HEK293 (cell line): ENCODE measurements at regions not wholly inside any gene's neighbourhood (a gene's known extent, or its start where the extent isn't known, plus 50 kb on each side); places are given as distances from the start of the nearest gene placed in this dataset.

ENCODE experiments used
- CTCF ChIA-PET: fragments of 350-600 bp; formaldehyde crosslinking; extraction: SDS; loops from one replicate; lab custom pipeline; 2021; ENCODE audit warnings: antibody characterized with exemption; lab: Yijun Ruan, JAX
- POLR2A ChIA-PET: fragments of 300-600 bp; formaldehyde crosslinking; extraction: SDS; loops from one replicate; lab custom pipeline; 2020; ENCODE audit warnings: antibody characterized with exemption, inconsistent platforms; lab: Yijun Ruan, JAX
- H3K27ac ChIP-seq: fragments of 200-500 bp; sonication (Bioruptor generic); 2 replicates; pipeline ENCODE4 v1.5.1; 2014; ENCODE audit warnings: low read depth, low read length, control low read depth, inconsistent platforms; ENCODE audit errors: extremely low read depth
- H3K36me3 ChIP-seq, 2 experiments: fragments of 200-500 bp in 1 of 2; sonication (Bioruptor generic) in 1 of 2; 1 replicate in 1 of 2; 2 replicates in 1 of 2; pipeline ENCODE4 v1.5.1; 2014 to 2017; ENCODE audit warnings: inconsistent platforms in 2 of 2, low read length in 2 of 2; ENCODE audit not compliant: control insufficient read depth in 2 of 2, insufficient read depth in 1 of 2
- H3K4me1 ChIP-seq: fragments of 200-500 bp; sonication (Bioruptor generic); 2 replicates; pipeline ENCODE4 v1.5.1; 2014; ENCODE audit warnings: mild to moderate bottlenecking, low read length, inconsistent platforms; ENCODE audit not compliant: control insufficient read depth, insufficient read depth
- H3K4me3 ChIP-seq: 2 replicates; pipeline ENCODE4 v1.5.1; 2011; ENCODE audit warnings: low read depth, mild to moderate bottlenecking, control low read depth, low read length, moderate library complexity
- H3K9me3 ChIP-seq: fragments of 200-500 bp; sonication (Bioruptor generic); 2 replicates; pipeline ENCODE4 v1.5.1; 2014; ENCODE audit warnings: low read depth, low read length, inconsistent platforms; ENCODE audit not compliant: control insufficient read depth, insufficient read depth
- GLIS1 ChIP-seq: fragments of 450-650 bp; formaldehyde crosslinking; IDR thresholded peaks from 2 replicates; pipeline ENCODE4 v1.5.1; 2016; ENCODE audit warnings: missing biosample characterization, missing genetic modification characterization
- PRDM6 ChIP-seq: fragments of 450-650 bp; formaldehyde crosslinking; IDR thresholded peaks from 2 replicates; pipeline ENCODE4 v1.5.1; 2017; ENCODE audit warnings: missing biosample characterization, missing genetic modification characterization
- SP3 ChIP-seq: fragments of 450-650 bp; formaldehyde crosslinking; IDR thresholded peaks from 2 replicates; pipeline ENCODE4 v1.5.1; 2016; ENCODE audit warnings: missing biosample characterization, missing genetic modification characterization
- YY2 ChIP-seq: fragments of 450-650 bp; formaldehyde crosslinking; IDR thresholded peaks from 2 replicates; pipeline ENCODE4 v1.5.1; 2016; ENCODE audit warnings: missing biosample characterization, missing genetic modification characterization
- ZBTB49 ChIP-seq: fragments of 450-650 bp; formaldehyde crosslinking; IDR thresholded peaks from 2 replicates; pipeline ENCODE4 v1.5.1; 2016; ENCODE audit warnings: missing biosample characterization, missing genetic modification characterization, low read depth
- ZEB2 ChIP-seq: fragments of 450-650 bp; formaldehyde crosslinking; IDR thresholded peaks from 2 replicates; pipeline ENCODE4 v1.5.1; 2016; ENCODE audit warnings: missing biosample characterization, missing genetic modification characterization
- ZNF112 ChIP-seq: fragments of 450-650 bp; formaldehyde crosslinking; IDR thresholded peaks from 2 replicates; pipeline ENCODE4 v1.5.0; 2017; ENCODE audit warnings: missing biosample characterization, missing genetic modification characterization
- ZNF274 ChIP-seq, 2 experiments: fragments of 200-500 bp in 1 of 2; fragments of 450-650 bp in 1 of 2; sonication (Bioruptor generic) in 1 of 2; formaldehyde crosslinking in 1 of 2; IDR thresholded peaks; 2 replicates each; pipeline versions ENCODE4 v1.5.1 to v1.6.1; 2014 to 2016; ENCODE audit warnings: borderline replicate concordance in 1 of 2, inconsistent platforms in 1 of 2, low read length in 1 of 2, missing biosample characterization in 1 of 2, missing genetic modification characterization in 1 of 2
- ZNF366 ChIP-seq: fragments of 450-650 bp; formaldehyde crosslinking; conservative IDR thresholded peaks from 2 replicates; pipeline ENCODE4 v1.5.1; 2016; ENCODE audit warnings: missing biosample characterization, missing genetic modification characterization
- ZNF433 ChIP-seq: fragments of 450-650 bp; formaldehyde crosslinking; IDR thresholded peaks from 2 replicates; pipeline ENCODE4 v1.5.1; 2016; ENCODE audit warnings: missing biosample characterization, missing genetic modification characterization, low read depth
- ZNF548 ChIP-seq: fragments of 450-650 bp; formaldehyde crosslinking; IDR thresholded peaks from 2 replicates; pipeline ENCODE4 v1.5.1; 2016; ENCODE audit warnings: missing biosample characterization, missing genetic modification characterization
- ZNF585B ChIP-seq: fragments of 450-650 bp; formaldehyde crosslinking; IDR thresholded peaks from 2 replicates; pipeline ENCODE4 v1.5.1; 2016; ENCODE audit warnings: missing biosample characterization, missing genetic modification characterization
- ZNF596 ChIP-seq: fragments of 450-650 bp; IDR thresholded peaks from 2 replicates; pipeline ENCODE4 v1.5.0; 2018; ENCODE audit warnings: missing biosample characterization, mild to moderate bottlenecking, missing genetic modification characterization, moderate library complexity
- ZNF600 ChIP-seq: fragments of 450-650 bp; formaldehyde crosslinking; IDR thresholded peaks from 2 replicates; pipeline ENCODE4 v1.5.1; 2016; ENCODE audit warnings: missing biosample characterization, missing genetic modification characterization
- ZNF623 ChIP-seq: fragments of 450-650 bp; formaldehyde crosslinking; IDR thresholded peaks from 2 replicates; pipeline ENCODE4 v1.5.1; 2016; ENCODE audit warnings: missing biosample characterization, missing genetic modification characterization
- ZNF624 ChIP-seq: fragments of 450-650 bp; formaldehyde crosslinking; IDR thresholded peaks from 2 replicates; pipeline ENCODE4 v1.5.1; 2017; ENCODE audit warnings: missing biosample characterization, missing genetic modification characterization
- ZNF629 ChIP-seq: fragments of 450-650 bp; formaldehyde crosslinking; IDR thresholded peaks from 2 replicates; pipeline ENCODE4 v1.5.1; 2017; ENCODE audit warnings: missing biosample characterization, missing genetic modification characterization
- ZNF664 ChIP-seq: fragments of 450-650 bp; formaldehyde crosslinking; IDR thresholded peaks from 2 replicates; pipeline ENCODE4 v1.5.1; 2016; ENCODE audit warnings: missing biosample characterization, missing genetic modification characterization
- ZNF704 ChIP-seq: fragments of 450-650 bp; formaldehyde crosslinking; IDR thresholded peaks from 2 replicates; pipeline ENCODE4 v1.5.1; 2016; ENCODE audit warnings: missing biosample characterization, missing genetic modification characterization
- ZNF843 ChIP-seq: fragments of 450-650 bp; formaldehyde crosslinking; IDR thresholded peaks from 2 replicates; pipeline ENCODE4 v1.5.1; 2016; ENCODE audit warnings: missing biosample characterization, missing genetic modification characterization
- TF ChIP-seq, protein P1 (sequence below): fragments of 450-650 bp; formaldehyde crosslinking; IDR thresholded peaks from 2 replicates; pipeline ENCODE4 v1.5.1; 2016; ENCODE audit warnings: missing biosample characterization, missing genetic modification characterization
- TF ChIP-seq, protein P2 (sequence below): fragments of 450-650 bp; formaldehyde crosslinking; IDR thresholded peaks from 2 replicates; pipeline ENCODE4 v1.5.1; 2016; ENCODE audit warnings: missing biosample characterization, missing genetic modification characterization

DNA sequence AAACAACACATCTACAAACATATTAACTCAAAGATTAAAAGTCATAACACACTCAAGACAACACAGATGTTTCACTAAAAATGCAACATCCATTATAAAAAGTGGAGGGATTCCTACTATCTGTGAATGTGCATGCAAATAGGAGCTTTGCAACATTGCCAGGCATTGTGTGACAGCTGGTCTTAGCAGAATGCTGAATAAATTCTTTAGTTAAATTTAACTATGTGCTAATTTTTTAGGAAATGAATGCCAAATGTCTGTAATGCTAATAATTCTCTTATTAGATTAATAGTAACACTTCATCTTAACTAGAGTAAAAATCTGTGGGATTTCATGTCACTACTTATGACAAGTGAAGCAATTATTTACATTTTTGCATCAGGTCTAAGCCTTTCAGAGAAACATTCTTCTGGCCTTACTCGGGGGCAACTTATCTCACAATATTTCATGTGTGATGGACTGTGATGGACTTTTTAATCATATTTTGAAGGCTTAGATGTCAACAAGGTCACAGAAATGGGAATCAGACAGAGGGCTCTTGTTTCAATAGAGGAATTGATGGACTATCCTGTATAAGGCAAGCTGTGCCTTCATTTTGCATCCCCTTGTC lies 524.6 kb upstream of the KCND2 start (continued):
- TF ChIP-seq ZNF704 (tag by site-specific recombination), result no peak
- TF ChIP-seq ZNF433 (tag by site-specific recombination), result no peak
- no peak for TF ChIP-seq SP3 (tag by site-specific recombination)
- TF ChIP-seq ZNF548, result no peak
- TF ChIP-seq, protein P1, sequence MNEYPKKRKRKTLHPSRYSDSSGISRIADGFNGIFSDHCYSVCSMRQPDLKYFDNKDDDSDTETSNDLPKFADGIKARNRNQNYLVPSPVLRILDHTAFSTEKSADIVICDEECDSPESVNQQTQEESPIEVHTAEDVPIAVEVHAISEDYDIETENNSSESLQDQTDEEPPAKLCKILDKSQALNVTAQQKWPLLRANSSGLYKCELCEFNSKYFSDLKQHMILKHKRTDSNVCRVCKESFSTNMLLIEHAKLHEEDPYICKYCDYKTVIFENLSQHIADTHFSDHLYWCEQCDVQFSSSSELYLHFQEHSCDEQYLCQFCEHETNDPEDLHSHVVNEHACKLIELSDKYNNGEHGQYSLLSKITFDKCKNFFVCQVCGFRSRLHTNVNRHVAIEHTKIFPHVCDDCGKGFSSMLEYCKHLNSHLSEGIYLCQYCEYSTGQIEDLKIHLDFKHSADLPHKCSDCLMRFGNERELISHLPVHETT (tag by site-specific recombination), result no peak
- no peak for TF ChIP-seq ZBTB49 (tag by site-specific recombination)
- no peak for TF ChIP-seq ZNF274 (IDR thresholded peaks at IDR 0.05; ENCODE audit: low read length)
- no peak for TF ChIP-seq ZNF274 (tag by site-specific recombination; IDR thresholded peaks at IDR 0.05; ENCODE audit: borderline replicate concordance)
- TF ChIP-seq ZNF623 (tag by site-specific recombination), result no peak

DNA sequence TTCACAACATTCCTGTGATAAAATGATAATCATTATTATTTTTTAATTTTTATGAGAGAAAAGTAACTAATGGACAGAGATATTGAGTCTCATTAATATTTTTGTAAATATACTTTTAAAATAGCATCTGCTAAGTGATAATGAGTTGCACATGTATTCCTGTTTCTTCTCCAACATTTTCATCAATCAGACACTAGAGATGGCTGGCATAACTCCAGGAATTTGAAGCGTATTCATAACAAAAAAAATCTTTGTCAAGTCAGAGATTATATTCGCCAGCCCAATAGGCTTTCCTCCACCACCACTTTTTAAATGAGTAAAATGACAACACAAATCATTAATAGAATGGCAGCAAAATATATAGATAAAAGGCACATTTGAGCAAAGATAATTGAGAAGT lies 524.0 kb upstream of the KCND2 start:
- ChIA-PET POLR2A (no interaction called here), CTCF (no interaction called here)
- Histone ChIP-seq H3K4me3 (no peak overlapping the region), H3K27ac (no peak overlapping the region), H3K36me3 (no peaks in the 10 kb centered on the region)
- TF ChIP-seq ZNF843 (tag by site-specific recombination), result no peak
- no peak for TF ChIP-seq ZNF629 (tag by site-specific recombination)
- TF ChIP-seq GLIS1, result no peak
- TF ChIP-seq ZNF112 (tag by site-specific recombination), result no peak
- TF ChIP-seq ZNF600, result no peak
- no peak for TF ChIP-seq YY2 (tag by site-specific recombination)
- no peak for TF ChIP-seq ZNF596 (tag by site-specific recombination)
- TF ChIP-seq ZNF366 (tag by site-specific recombination), result no peak
- TF ChIP-seq ZNF624 (tag by site-specific recombination), result no peak
- TF ChIP-seq, protein P2, sequence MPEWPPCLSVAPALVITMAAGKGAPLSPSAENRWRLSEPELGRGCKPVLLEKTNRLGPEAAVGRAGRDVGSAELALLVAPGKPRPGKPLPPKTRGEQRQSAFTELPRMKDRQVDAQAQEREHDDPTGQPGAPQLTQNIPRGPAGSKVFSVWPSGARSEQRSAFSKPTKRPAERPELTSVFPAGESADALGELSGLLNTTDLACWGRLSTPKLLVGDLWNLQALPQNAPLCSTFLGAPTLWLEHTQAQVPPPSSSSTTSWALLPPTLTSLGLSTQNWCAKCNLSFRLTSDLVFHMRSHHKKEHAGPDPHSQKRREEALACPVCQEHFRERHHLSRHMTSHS, result no peak
- TF ChIP-seq ZNF664, result no peak
- TF ChIP-seq, all 188 proteins: peak for 0
- Histone ChIP-seq H3K4me1 (no peaks in the 10 kb centered on the region), H3K9me3 (no peaks in the 10 kb centered on the region)

DNA sequence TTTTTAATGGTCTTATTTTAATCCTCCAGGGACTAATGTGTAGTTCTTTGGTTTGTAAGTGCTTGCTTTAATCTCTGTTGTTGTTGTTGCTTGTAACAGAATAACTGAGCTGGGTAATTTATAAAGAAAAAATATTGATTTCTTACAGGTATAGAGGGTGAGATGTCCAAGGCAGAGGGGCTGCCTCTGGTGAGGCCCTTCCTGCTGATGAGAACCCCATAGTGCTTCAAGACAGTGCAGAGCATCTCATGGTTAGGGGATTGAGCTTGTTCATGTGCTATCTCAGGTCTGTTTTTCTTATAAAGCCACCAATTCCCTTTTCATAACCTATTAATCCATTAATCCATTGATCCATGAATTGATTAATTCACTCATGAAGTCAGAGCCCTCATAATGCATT lies 516.3 kb upstream of the KCND2 start:
- Histone ChIP-seq H3K9me3 (no peaks in the 10 kb centered on the region), H3K36me3 (no peaks in the 10 kb centered on the region), H3K4me1 (no peaks in the 10 kb centered on the region), H3K4me3 (no peak overlapping the region), H3K27ac (no peak overlapping the region)
- POLR2A ChIA-PET, result no interaction called here
- TF ChIP-seq ZNF433 (tag by site-specific recombination) (no peak), ZEB2 (tag by site-specific recombination) (no peak), PRDM6 (no peak), ZNF585B (no peak)
- TF ChIP-seq, all 188 proteins: peak for 0
- CTCF ChIA-PET, result no interaction called here
